OCI-LY3 (cell line): ENCODE measurements at regions not wholly inside any gene's neighbourhood (a gene's known extent, or its start where the extent isn't known, plus 50 kb on each side); places are given as distances from the start of the nearest gene placed in this dataset.

Experiments used
- H2AFZ ChIP-seq: fragments of 200-600, 300-600 bp; shearing (Covaris generic); 2 replicates; pipeline ENCODE4 v1.6.0; 2014; ENCODE audit warnings: antibody characterized with exemption, low read depth, low read length
- H3K27ac ChIP-seq: fragments of 200-600, 300-600 bp; sonication (generic); 2 replicates; pipeline ENCODE4 v1.5.1; 2014; ENCODE audit warnings: mild to moderate bottlenecking, low read length, moderate library complexity, mixed read lengths
- H3K27me3 ChIP-seq: fragments of 200-600, 300-600 bp; sonication (generic); 2 replicates; pipeline ENCODE4 v1.6.1; 2014; ENCODE audit warnings: low read depth, low read length, mixed read lengths
- H3K36me3 ChIP-seq: fragments of 200-600, 300-600 bp; sonication (generic); replicated peaks from 2 replicates; pipeline ENCODE3; 2014; ENCODE audit warnings: low read depth, low read length, mixed read lengths
- H3K4me1 ChIP-seq: fragments of 300-600, 200-600 bp; sonication (generic); 2 replicates; pipeline ENCODE4 v1.6.1; 2014; ENCODE audit warnings: low read length, mixed read lengths
- H3K4me2 ChIP-seq: fragments of 200-600, 300-600 bp; sonication (generic); 2 replicates; pipeline ENCODE4 v1.6.1; 2014; ENCODE audit warnings: low read length, mixed read lengths
- H3K4me3 ChIP-seq: fragments of 300-600, 200-600 bp; sonication (generic); 2 replicates; pipeline ENCODE4 v1.5.1; 2014; ENCODE audit warnings: antibody characterized with exemption, mild to moderate bottlenecking, low read length, moderate library complexity
- H3K79me2 ChIP-seq: fragments of 300-600, 200-600 bp; shearing (Covaris generic); 2 replicates; pipeline ENCODE4 v1.6.1; 2014; ENCODE audit warnings: mild to moderate bottlenecking, low read length, mixed read lengths
- H3K9ac ChIP-seq: fragments of 300-600, 200-600 bp; shearing (Covaris generic); 2 replicates; pipeline ENCODE4 v1.6.0; 2014; ENCODE audit warnings: mild to moderate bottlenecking, low read length, moderate library complexity
- H3K9me3 ChIP-seq: fragments of 200-600, 300-600 bp; shearing (Covaris generic); 2 replicates; pipeline ENCODE4 v1.6.1; 2014; ENCODE audit warnings: low read length, mixed read lengths; ENCODE audit not compliant: insufficient read depth
- H4K20me1 ChIP-seq: fragments of 200-600, 300-600 bp; sonication (generic); 2 replicates; pipeline ENCODE4 v1.6.1; 2016; ENCODE audit warnings: low read length, mixed read lengths; ENCODE audit not compliant: insufficient read depth
- EZH2phosphoT487 ChIP-seq: fragments of 200-600 bp; shearing (Covaris generic); IDR thresholded peaks from 2 replicates; pipeline ENCODE4 v1.6.1; 2018; ENCODE audit warnings: antibody characterized with exemption, mixed run types, low read depth
- TF ChIP-seq, protein P1 (sequence below): fragments of 200-600, 300-600 bp; sonication (generic); IDR thresholded peaks from 2 replicates; pipeline ENCODE4 v1.5.1; 2014; ENCODE audit warnings: antibody characterized with exemption, low read length, low read depth

DNA sequence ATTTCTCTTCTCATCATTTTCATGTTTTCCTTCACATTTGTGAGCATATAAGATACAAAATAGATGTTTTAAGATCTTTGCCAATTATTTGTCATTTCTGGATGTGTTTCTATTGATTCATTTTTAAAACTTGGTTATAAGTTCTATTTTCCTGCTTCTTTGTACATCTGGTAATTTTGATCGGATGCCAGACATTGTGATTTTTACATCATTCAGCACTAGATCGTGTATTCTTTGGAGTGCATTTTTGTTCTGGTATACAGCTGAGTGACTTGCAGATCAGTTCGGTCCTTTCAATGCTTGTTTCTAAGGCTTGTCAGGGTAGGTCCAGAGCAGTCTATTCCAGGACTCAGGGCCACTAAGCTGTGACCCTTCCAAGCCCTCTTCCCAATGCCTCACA, 198.2 kb downstream of the KLF12 start:
- H3K27me3 ChIP-seq: no peaks in the 10 kb centered on the region
- H3K36me3 ChIP-seq: no peaks in the 10 kb centered on the region
- no peaks in the 10 kb centered on the region for H3K9me3 ChIP-seq
- H3K79me2 ChIP-seq: no peaks in the 10 kb centered on the region
- no peak overlapping the region for H3K27ac ChIP-seq
- no peak overlapping the region for H3K4me3 ChIP-seq
- no peak overlapping the region for H2AFZ ChIP-seq
- no peak overlapping the region for H3K9ac ChIP-seq
- H4K20me1 ChIP-seq: no peaks in the 10 kb centered on the region
- TF ChIP-seq, protein P1, sequence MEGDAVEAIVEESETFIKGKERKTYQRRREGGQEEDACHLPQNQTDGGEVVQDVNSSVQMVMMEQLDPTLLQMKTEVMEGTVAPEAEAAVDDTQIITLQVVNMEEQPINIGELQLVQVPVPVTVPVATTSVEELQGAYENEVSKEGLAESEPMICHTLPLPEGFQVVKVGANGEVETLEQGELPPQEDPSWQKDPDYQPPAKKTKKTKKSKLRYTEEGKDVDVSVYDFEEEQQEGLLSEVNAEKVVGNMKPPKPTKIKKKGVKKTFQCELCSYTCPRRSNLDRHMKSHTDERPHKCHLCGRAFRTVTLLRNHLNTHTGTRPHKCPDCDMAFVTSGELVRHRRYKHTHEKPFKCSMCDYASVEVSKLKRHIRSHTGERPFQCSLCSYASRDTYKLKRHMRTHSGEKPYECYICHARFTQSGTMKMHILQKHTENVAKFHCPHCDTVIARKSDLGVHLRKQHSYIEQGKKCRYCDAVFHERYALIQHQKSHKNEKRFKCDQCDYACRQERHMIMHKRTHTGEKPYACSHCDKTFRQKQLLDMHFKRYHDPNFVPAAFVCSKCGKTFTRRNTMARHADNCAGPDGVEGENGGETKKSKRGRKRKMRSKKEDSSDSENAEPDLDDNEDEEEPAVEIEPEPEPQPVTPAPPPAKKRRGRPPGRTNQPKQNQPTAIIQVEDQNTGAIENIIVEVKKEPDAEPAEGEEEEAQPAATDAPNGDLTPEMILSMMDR: no peak
- TF ChIP-seq EZH2phosphoT487: no peak
- H3K4me1 ChIP-seq: no peaks in the 10 kb centered on the region; the same call in 1 of the 2 replicates
- H3K4me2 ChIP-seq: no peak overlapping the region

DNA sequence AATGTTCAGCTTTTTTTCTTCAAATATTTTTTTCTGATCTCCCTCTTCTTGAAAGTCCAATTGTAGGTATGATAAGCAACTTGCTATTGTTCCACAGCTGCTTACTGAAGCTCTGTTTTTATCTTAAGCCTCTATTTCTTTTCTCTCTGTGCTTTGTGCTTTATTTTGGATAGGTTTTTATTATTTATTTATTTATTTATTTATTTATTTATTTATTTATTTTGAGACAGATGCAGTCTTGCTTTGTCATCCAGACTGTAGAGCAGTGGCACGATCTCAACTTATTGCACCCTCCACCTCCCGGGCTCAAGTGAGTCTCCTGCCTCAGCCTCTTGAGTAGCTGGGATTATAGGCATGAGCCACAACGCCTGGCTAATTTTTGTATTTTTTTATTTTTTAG, 199.4 kb downstream of the KLF12 start:
- no peak for TF ChIP-seq EZH2phosphoT487
- TF ChIP-seq, protein P1: no peak
- H3K9me3 ChIP-seq: no peaks in the 10 kb centered on the region
- no peak overlapping the region for H3K9ac ChIP-seq
- H3K27me3 ChIP-seq: no peaks in the 10 kb centered on the region
- no peak overlapping the region for H2AFZ ChIP-seq
- no peak overlapping the region for H3K27ac ChIP-seq
- no peaks in the 10 kb centered on the region for H4K20me1 ChIP-seq
- no peak overlapping the region for H3K4me2 ChIP-seq
- H3K79me2 ChIP-seq: no peaks in the 10 kb centered on the region
- no peak overlapping the region for H3K4me3 ChIP-seq
- no peaks in the 10 kb centered on the region; the same call in 1 of the 2 replicates for H3K4me1 ChIP-seq
- no peaks in the 10 kb centered on the region for H3K36me3 ChIP-seq

DNA sequence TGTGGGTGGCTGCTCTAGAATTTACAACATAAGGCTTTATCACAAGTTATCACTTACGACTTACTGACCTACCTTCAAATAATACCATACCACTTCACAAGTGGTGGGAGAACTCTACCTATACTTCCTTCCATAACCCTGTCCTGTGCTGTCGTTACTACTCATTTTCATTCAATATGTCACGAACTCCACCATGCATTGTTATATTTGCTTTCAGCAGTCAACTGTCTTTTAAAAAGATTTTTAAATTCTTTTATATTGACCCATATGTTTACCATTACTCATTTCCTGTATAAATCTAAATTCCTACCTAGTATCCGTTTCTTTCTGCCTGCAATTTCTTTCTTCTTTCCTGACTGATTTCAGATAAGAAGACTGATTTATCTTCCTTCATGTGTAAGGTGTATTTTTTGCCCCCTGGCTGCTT, 200.0 kb downstream of the KLF12 start:
- Histone ChIP-seq H3K27me3 (no peaks in the 10 kb centered on the region), H3K36me3 (no peaks in the 10 kb centered on the region), H4K20me1 (no peaks in the 10 kb centered on the region), H3K9ac (no peak overlapping the region), H3K27ac (no peak overlapping the region), H3K79me2 (no peaks in the 10 kb centered on the region), H3K4me1 (no peaks in the 10 kb centered on the region; the same call in 1 of the 2 replicates), H3K9me3 (no peaks in the 10 kb centered on the region), H2AFZ (no peak overlapping the region), H3K4me2 (no peak overlapping the region), H3K4me3 (no peak overlapping the region)
- TF ChIP-seq, protein P1: no peak
- TF ChIP-seq EZH2phosphoT487: no peak

DNA sequence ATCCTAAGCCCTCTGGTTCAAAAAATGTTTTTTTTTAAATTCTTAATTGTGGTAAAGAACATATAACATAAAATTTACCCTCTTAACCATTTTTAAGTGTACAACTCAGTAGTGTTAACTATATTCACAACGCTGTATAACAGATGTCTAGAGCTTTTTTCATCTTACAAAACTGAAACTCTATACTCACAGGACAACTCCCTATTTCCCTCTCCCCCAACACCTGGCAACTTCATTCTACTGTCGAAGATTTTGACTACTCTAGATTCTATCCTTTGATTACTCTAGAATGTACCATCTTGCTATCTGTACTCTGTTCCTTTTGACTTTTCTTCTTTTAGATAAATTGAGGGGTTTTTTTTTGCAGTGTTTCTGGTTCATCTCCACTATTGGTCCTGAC, 200.4 kb downstream of the KLF12 start:
- H3K9me3 ChIP-seq: no peaks in the 10 kb centered on the region
- no peak overlapping the region for H2AFZ ChIP-seq
- no peak overlapping the region for H3K27ac ChIP-seq
- no peaks in the 10 kb centered on the region for H4K20me1 ChIP-seq
- no peak for TF ChIP-seq EZH2phosphoT487
- TF ChIP-seq, protein P1: no peak
- no peak overlapping the region for H3K4me3 ChIP-seq
- no peaks in the 10 kb centered on the region for H3K36me3 ChIP-seq
- no peaks in the 10 kb centered on the region for H3K79me2 ChIP-seq
- H3K27me3 ChIP-seq: no peaks in the 10 kb centered on the region
- H3K4me2 ChIP-seq: no peak overlapping the region
- H3K9ac ChIP-seq: no peak overlapping the region
- H3K4me1 ChIP-seq: no peaks in the 10 kb centered on the region; the same call in 1 of the 2 replicates
